ENCODE measurements at regions not wholly inside any gene's neighbourhood (a gene's known extent, or its start where the extent isn't known, plus 50 kb on each side); places are given as distances from the start of the nearest gene placed in this dataset.

GRCh38 chr1:220375715-220376114 is 103.5 kb upstream of the RAB3GAP2 start:
- ATAC-seq (no peak), DNase-seq (no peak)
- H3K4me1 ChIP-seq (ENCODE audit: control insufficient read depth in 2 of 2, insufficient read depth in 2 of 2, low read length in 2 of 2) = no peaks in the 10 kb centered on the region
- H3K9me3 ChIP-seq (ENCODE audit: control insufficient read depth in 2 of 3, low read length in 3 of 3) = no peaks in the 10 kb centered on the region
- Mint-ChIP-seq H3K36me3 (no peaks in the 10 kb centered on the region), H3K9me3 (peaks cover 0 to 19% (median 5%) of the 10 kb centered on the region in 11 donors), H3K27me3 (peaks cover 1 to 39% (median 18%) of the 10 kb centered on the region in 5 donors), H3K4me3 (no peak overlapping the region), H3K4me1 (no peaks in the 10 kb centered on the region), H3K27ac (no peak overlapping the region)
- H3K4me3 ChIP-seq (ENCODE audit: low read length) = no peak overlapping the region
- no peaks in the 10 kb centered on the region for H3K27me3 ChIP-seq (ENCODE audit: control insufficient read depth in 2 of 2, insufficient read depth in 2 of 2, low read length in 2 of 2)
- intact Hi-C loops (cut with micrococcal nuclease) = no loop called here
- ChIA-PET POLR2A (no interaction called here), CTCF (interaction anchor here (0.9 kb wide), 1 partner anchor 273 kb away, joined by 3 read pairs; no protein-coding TSS in a partner anchor)
- no peaks in the 10 kb centered on the region for H3K36me3 ChIP-seq (ENCODE audit: control insufficient read depth in 2 of 3, insufficient read depth in 3 of 3, low read length in 3 of 3)
- H3K27ac ChIP-seq (ENCODE audit: low read depth, low read length) = no peak overlapping the region

GRCh38 chr1:220374449-220374848 is 102.2 kb upstream of the RAB3GAP2 start:
- ChIA-PET CTCF (no interaction called here), POLR2A (no interaction called here)
- H3K36me3 ChIP-seq (ENCODE audit: control insufficient read depth in 2 of 3, insufficient read depth in 3 of 3, low read length in 3 of 3) = no peaks in the 10 kb centered on the region
- Mint-ChIP-seq H3K9me3 (peaks cover 0 to 9% (median 3%) of the 10 kb centered on the region in 11 donors), H3K27ac (no peak overlapping the region), H3K4me1 (no peaks in the 10 kb centered on the region), H3K27me3 (peaks cover 1 to 50% (median 19%) of the 10 kb centered on the region in 5 donors), H3K4me3 (no peak overlapping the region), H3K36me3 (no peaks in the 10 kb centered on the region)
- DNase-seq = no peak
- H3K27me3 ChIP-seq (ENCODE audit: control insufficient read depth in 2 of 2, insufficient read depth in 2 of 2, low read length in 2 of 2) = no peaks in the 10 kb centered on the region
- H3K4me3 ChIP-seq (ENCODE audit: low read length) = no peak overlapping the region
- no peaks in the 10 kb centered on the region for H3K9me3 ChIP-seq (ENCODE audit: control insufficient read depth in 2 of 3, low read length in 3 of 3)
- H3K4me1 ChIP-seq (ENCODE audit: control insufficient read depth in 2 of 2, insufficient read depth in 2 of 2, low read length in 2 of 2) = no peaks in the 10 kb centered on the region
- intact Hi-C loops (cut with micrococcal nuclease) = no loop called here
- ATAC-seq = no peak
- no peak overlapping the region for H3K27ac ChIP-seq (ENCODE audit: low read depth, low read length)

- no peaks in the 10 kb centered on the region for H3K4me1 ChIP-seq (ENCODE audit: control insufficient read depth in 2 of 2, insufficient read depth in 2 of 2, low read length in 2 of 2)
- H3K9me3 ChIP-seq (ENCODE audit: control insufficient read depth in 2 of 3, low read length in 3 of 3) = no peaks in the 10 kb centered on the region
- DNase-seq (no peak), ATAC-seq (no peak)
- H3K4me3 ChIP-seq (ENCODE audit: low read length) = no peak overlapping the region
- Mint-ChIP-seq H3K4me3 (no peak overlapping the region), H3K9me3 (peaks cover 0 to 5% (median 2%) of the 10 kb centered on the region in 11 donors), H3K27me3 (peaks cover 1 to 49% (median 22%) of the 10 kb centered on the region in 5 donors), H3K27ac (no peak overlapping the region), H3K4me1 (no peaks in the 10 kb centered on the region), H3K36me3 (no peaks in the 10 kb centered on the region)
- CTCF ChIA-PET = no interaction called here
- H3K36me3 ChIP-seq (ENCODE audit: control insufficient read depth in 2 of 3, insufficient read depth in 3 of 3, low read length in 3 of 3) = no peaks in the 10 kb centered on the region
- no peaks in the 10 kb centered on the region for H3K27me3 ChIP-seq (ENCODE audit: control insufficient read depth in 2 of 2, insufficient read depth in 2 of 2, low read length in 2 of 2)
- POLR2A ChIA-PET = no interaction called here
- intact Hi-C loops (cut with micrococcal nuclease) = no loop called here
- no peak overlapping the region for H3K27ac ChIP-seq (ENCODE audit: low read depth, low read length)
Observed at GRCh38 chr1:220372451-220372850, 100.2 kb upstream of the RAB3GAP2 start.

- ChIA-PET POLR2A (no interaction called here), CTCF (no interaction called here)
- H3K27me3 ChIP-seq (ENCODE audit: control insufficient read depth in 2 of 2, insufficient read depth in 2 of 2, low read length in 2 of 2) = no peaks in the 10 kb centered on the region
- Mint-ChIP-seq H3K9me3 (peaks cover 0 to 10% (median 4%) of the 10 kb centered on the region in 11 donors), H3K27ac (no peak overlapping the region), H3K36me3 (no peaks in the 10 kb centered on the region), H3K4me3 (no peak overlapping the region), H3K4me1 (no peaks in the 10 kb centered on the region), H3K27me3 (peaks cover 1 to 40% (median 15%) of the 10 kb centered on the region in 5 donors)
- H3K4me3 ChIP-seq (ENCODE audit: low read length) = no peak overlapping the region
- no peaks in the 10 kb centered on the region for H3K4me1 ChIP-seq (ENCODE audit: control insufficient read depth in 2 of 2, insufficient read depth in 2 of 2, low read length in 2 of 2)
- H3K27ac ChIP-seq (ENCODE audit: low read depth, low read length) = no peak overlapping the region
- intact Hi-C loops (cut with micrococcal nuclease) = no loop called here
- H3K9me3 ChIP-seq (ENCODE audit: control insufficient read depth in 2 of 3, low read length in 3 of 3) = no peaks in the 10 kb centered on the region
- no peak for ATAC-seq
- no peaks in the 10 kb centered on the region for H3K36me3 ChIP-seq (ENCODE audit: control insufficient read depth in 2 of 3, insufficient read depth in 3 of 3, low read length in 3 of 3)
- no peak for DNase-seq
Observed at GRCh38 chr1:220371324-220371723, 99.1 kb upstream of the RAB3GAP2 start.

- Histone ChIP-seq H3K4me1 (ENCODE audit: control insufficient read depth in 2 of 2, insufficient read depth in 2 of 2, low read length in 2 of 2) (no peaks in the 10 kb centered on the region), H3K27ac (ENCODE audit: low read depth, low read length) (no peak overlapping the region), H3K9me3 (ENCODE audit: control insufficient read depth in 2 of 3, low read length in 3 of 3) (no peaks in the 10 kb centered on the region), H3K27me3 (ENCODE audit: control insufficient read depth in 2 of 2, insufficient read depth in 2 of 2, low read length in 2 of 2) (no peaks in the 10 kb centered on the region), H3K36me3 (ENCODE audit: control insufficient read depth in 2 of 3, insufficient read depth in 3 of 3, low read length in 3 of 3) (no peaks in the 10 kb centered on the region), H3K4me3 (ENCODE audit: low read length) (no peak overlapping the region)
- intact Hi-C loops (cut with micrococcal nuclease) = no loop called here
- CTCF ChIA-PET = no interaction called here
- POLR2A ChIA-PET = no interaction called here
- ATAC-seq (no peak), DNase-seq (no peak)
- no peaks in the 10 kb centered on the region for H3K4me1 Mint-ChIP-seq
- H3K4me3 Mint-ChIP-seq = no peak overlapping the region
- H3K9me3 Mint-ChIP-seq = peaks cover 0 to 12% (median 0%) of the 10 kb centered on the region in 11 donors
- no peaks in the 10 kb centered on the region for H3K36me3 Mint-ChIP-seq
- no peak overlapping the region for H3K27ac Mint-ChIP-seq
- peaks cover 1 to 39% (median 23%) of the 10 kb centered on the region in 5 donors for H3K27me3 Mint-ChIP-seq
Observed at GRCh38 chr1:220370041-220370700, 97.9 kb upstream of the RAB3GAP2 start.

- POLR2A ChIA-PET = no interaction called here
- Mint-ChIP-seq H3K27me3 (peaks cover 1 to 42% (median 28%) of the 10 kb centered on the region in 5 donors), H3K27ac (no peak overlapping the region), H3K4me1 (no peaks in the 10 kb centered on the region), H3K4me3 (no peak overlapping the region), H3K36me3 (no peaks in the 10 kb centered on the region), H3K9me3 (peaks cover 0 to 13% (median 0%) of the 10 kb centered on the region in 11 donors)
- no peaks in the 10 kb centered on the region for H3K4me1 ChIP-seq (ENCODE audit: control insufficient read depth in 2 of 2, insufficient read depth in 2 of 2, low read length in 2 of 2)
- intact Hi-C loops (cut with micrococcal nuclease) = no loop called here
- no peaks in the 10 kb centered on the region for H3K36me3 ChIP-seq (ENCODE audit: control insufficient read depth in 2 of 3, insufficient read depth in 3 of 3, low read length in 3 of 3)
- H3K4me3 ChIP-seq (ENCODE audit: low read length) = no peak overlapping the region
- H3K27ac ChIP-seq (ENCODE audit: low read depth, low read length) = no peak overlapping the region
- no peak for ATAC-seq
- H3K9me3 ChIP-seq (ENCODE audit: control insufficient read depth in 2 of 3, low read length in 3 of 3) = no peaks in the 10 kb centered on the region
- no peak for DNase-seq
- H3K27me3 ChIP-seq (ENCODE audit: control insufficient read depth in 2 of 2, insufficient read depth in 2 of 2, low read length in 2 of 2) = no peaks in the 10 kb centered on the region
- CTCF ChIA-PET = no interaction called here
Observed at GRCh38 chr1:220369511-220369910, 97.3 kb upstream of the RAB3GAP2 start.

Measured in naive thymus-derived CD4-positive, alpha-beta T cell (primary cell).